KOPT-K1 (cell line): ENCODE measurements at regions not wholly inside any gene's neighbourhood (a gene's known extent, or its start where the extent isn't known, plus 50 kb on each side); places are given as distances from the start of the nearest gene placed in this dataset.
"Not testable (repeated sequence)": the region's sequence is repeated elsewhere in the genome, so short reads cannot be mapped to it uniquely, and the experiment has no call there.

Experiments
- H3K27ac ChIP-seq: fragments of 200-600 bp; sonication (generic); 2 replicates; pipeline ENCODE4 v1.5.1; 2016; ENCODE audit warnings: antibody characterized with exemption, mild to moderate bottlenecking, low read depth, low read length; ENCODE audit not compliant: poor library complexity, severe bottlenecking
- H3K36me3 ChIP-seq: fragments of 200-600 bp; sonication (generic); 2 replicates; pipeline ENCODE4 v1.5.1; 2017; ENCODE audit warnings: antibody characterized with exemption, mild to moderate bottlenecking, low read length, moderate library complexity; ENCODE audit not compliant: insufficient read depth
- H3K9me3 ChIP-seq: fragments of 200-600 bp; sonication (generic); 2 replicates; pipeline ENCODE4 v1.5.1; 2017; ENCODE audit warnings: antibody characterized with exemption, low read length, mild to moderate bottlenecking; ENCODE audit not compliant: insufficient read depth, poor library complexity, severe bottlenecking

DNA sequence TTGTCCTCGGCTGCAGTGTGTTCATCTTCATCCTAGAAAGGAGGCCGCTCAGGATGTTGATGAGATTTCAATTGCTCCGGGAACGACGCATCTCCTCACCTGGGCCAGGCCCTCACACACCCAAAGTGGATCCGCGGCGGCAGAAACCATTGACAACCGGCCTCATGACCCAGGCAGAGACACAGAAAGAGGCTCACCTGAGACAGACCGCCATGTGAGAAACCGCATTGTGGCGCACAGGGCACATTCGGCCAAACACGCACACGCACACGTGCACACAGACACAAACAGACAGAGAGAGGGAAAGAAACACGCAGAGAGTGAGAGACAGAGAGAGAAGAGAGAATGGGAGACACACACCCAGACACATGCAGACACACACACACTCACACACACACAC lies 3879.3 kb downstream of the SRGAP2C start:
- H3K36me3 ChIP-seq, H3K27ac ChIP-seq: not testable (repeated sequence)
- H3K9me3 ChIP-seq, result peaks cover 34% of the 10 kb centered on the region

DNA sequence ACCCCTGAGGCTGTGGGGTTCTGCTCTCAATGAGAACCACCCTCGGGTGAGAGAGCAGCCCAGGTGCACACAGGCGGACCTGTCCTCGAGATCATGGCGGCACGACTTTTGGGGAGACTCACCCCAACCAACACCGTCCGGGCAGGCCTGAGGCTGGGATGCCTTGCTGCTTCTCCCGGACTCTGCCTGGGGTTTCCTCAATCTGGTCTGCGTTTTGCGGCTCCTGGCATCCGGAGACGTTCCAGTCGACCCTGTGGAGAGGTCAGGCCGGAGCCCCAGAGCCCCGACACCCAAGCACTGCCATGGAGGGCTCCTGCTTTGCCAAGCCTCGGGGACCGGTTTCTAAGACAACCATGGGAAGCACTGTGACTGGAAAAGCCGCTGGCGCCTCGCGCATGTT lies 3879.7 kb downstream of the SRGAP2C start:
- H3K9me3 ChIP-seq, result peaks cover 38% of the 10 kb centered on the region
- H3K36me3 ChIP-seq, result no peaks in the 10 kb centered on the region
- H3K27ac ChIP-seq, result no peak overlapping the region

DNA sequence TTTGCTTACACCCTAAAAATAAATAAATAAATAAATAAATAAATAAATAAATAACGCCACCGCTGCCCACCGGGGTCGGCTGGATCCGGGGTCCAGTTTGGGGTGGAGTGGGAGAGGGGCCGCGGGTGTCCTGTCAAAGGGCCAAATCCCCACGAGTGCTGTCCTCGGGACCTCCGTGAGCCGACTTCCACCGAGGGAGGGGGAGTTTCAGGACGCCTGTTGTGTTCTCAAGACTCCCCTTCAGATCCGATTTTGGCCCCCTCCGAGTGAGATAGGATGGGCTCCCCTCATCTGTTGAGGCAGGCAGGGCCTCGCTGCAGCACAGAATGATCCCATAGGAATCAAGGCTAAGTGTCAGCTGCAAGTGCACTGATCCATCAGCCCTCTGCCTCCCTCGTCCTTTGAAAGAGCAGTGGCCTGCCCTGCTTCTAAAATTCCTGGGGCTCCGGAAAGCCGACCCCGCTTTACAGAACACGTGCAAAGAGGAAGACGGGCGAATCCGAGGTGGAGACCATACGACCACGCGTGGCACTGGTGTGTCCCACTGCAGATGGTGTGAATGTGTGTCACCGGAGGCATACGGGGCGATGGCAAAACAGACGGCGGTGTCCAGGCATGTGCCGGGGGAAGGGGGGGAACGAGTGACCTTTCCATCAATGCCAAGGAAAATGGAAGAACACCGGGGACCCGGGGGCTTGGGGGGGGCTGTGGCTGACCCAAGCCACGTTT lies 3880.5 kb downstream of the SRGAP2C start:
- H3K27ac ChIP-seq, result no peak overlapping the region
- peaks cover 44% of the 10 kb centered on the region for H3K9me3 ChIP-seq
- no peaks in the 10 kb centered on the region for H3K36me3 ChIP-seq

DNA sequence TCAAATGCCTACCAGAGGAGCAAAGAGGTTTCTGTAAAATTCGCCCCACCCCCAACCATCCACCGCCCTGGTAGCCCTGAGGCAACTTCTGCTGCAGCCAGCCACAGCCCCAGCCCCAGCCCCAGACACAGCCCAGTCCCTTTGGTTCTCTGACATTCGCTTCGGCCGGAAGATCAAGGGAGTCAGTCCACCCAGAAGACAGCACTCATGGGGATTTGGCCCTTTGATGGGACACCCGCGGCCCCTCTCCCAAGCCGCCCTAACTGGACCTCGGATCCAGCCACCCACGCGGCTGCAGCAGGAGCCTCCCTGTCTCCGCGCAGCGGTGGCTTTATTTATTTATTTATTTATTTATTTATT lies 3881.0 kb downstream of the SRGAP2C start:
- Histone ChIP-seq H3K9me3 (peaks cover 45% of the 10 kb centered on the region), H3K36me3 (no peaks in the 10 kb centered on the region), H3K27ac (no peak overlapping the region)

DNA sequence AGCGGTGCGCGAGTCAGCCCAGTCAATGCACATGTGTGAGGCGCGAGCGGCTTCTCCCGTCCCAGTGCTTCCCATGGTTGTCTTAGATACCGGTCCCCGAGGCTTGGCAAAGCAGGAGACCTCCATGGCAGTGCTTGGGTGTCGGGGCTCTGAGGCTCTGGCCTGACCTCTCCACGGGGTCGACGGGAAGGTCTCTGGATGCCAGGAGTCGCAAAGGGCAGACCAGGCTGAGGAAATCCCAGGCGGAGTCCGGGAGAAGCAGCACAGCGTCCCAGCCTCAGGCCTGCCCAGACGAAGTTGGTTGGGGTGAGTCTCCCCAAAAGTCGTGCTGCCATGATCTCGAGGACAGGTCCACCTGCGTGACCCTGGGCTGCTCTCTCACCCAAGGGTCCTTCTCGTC lies 3881.6 kb downstream of the SRGAP2C start:
- Histone ChIP-seq H3K27ac (no peak overlapping the region), H3K9me3 (peaks cover 51% of the 10 kb centered on the region), H3K36me3 (no peaks in the 10 kb centered on the region)

DNA sequence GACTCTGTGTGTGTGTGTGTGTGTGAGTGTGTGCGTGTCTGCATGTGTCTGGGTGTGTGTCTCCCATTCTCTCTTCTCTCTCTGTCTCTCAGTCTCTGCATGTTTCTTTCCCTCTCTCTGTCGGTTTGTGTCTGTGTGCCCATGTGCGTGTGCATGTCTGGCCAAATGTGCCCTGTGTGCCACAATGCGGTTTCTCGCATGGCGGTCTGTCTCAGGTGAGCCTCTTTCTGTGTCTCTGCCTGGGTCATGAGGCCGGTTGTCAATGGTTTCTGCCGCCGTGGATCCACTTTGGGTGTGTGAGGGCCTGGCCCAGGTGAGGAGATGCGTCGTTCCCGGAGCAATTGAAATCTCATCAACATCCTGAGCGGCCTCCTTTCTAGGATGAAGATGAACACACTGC lies 3882.1 kb downstream of the SRGAP2C start:
- H3K27ac ChIP-seq, H3K36me3 ChIP-seq: not testable (repeated sequence)
- peaks cover 56% of the 10 kb centered on the region for H3K9me3 ChIP-seq

DNA sequence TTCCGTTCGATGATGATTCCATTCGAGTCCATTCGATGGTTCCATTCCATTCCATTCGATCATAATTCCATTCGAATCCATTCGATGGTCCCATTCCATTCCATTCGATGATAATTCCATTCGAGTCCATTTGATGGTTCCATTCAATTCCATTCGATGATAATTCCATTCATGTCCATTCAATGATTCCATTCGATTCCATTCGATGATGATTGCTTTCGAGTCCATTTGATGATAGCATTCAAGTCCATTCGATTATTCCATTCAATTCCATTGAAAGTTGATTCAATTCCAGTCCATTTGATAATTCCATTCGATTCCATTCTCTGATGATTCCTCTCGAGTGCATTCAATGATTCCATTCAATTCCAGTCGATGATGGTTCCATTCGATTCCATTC lies 3895.3 kb downstream of the SRGAP2C start:
- Histone ChIP-seq H3K27ac (no peak overlapping the region), H3K9me3 (peaks cover 72% of the 10 kb centered on the region), H3K36me3 (no peaks in the 10 kb centered on the region)

DNA sequence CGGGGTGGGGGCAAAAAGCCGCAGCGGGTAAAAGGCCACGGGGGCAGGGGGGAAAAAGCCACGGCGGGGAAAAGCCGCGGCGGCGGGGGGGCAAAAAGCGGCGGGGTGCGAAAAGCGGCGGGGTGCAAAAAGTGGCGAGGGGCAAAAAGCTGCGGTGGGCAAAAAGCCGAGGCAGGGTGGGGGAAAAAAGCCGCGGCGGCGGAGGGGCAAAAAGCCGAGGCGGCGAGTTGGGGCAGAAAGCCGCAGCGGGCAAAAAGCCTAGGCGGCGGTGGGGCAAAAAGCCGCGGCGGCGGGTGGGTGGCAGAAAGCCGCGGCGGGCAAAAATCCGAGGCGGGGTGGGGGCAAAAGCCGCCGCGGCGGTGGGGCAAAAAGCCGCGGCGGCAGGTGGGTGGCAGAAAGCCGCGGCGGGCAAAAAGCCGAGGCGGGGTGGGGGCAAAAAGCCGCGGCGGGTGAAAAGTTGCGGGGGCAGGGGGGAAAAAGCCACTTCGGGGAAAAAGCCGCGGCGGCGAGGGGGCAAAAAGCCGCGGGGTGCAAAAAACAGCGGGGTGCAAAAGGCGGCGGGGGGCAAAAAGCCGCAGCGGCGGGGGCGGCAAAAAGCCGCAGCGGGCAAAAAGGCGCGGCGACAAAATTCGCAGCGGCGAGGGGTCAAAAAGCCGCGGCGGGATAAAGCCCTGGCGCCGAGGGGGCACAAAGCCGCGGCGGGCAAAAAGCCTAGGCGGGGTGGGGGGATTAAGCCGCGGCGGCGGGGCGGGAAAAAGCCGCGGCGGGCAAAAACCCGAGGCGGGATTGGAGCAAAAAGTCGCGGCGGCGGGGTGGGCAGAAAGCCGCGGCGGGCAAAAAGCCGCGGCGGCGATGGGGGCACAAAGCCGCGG lies 3901.2 kb downstream of the SRGAP2C start:
- Histone ChIP-seq H3K36me3 (no peaks in the 10 kb centered on the region), H3K9me3 (peaks cover 54% of the 10 kb centered on the region), H3K27ac (no peak overlapping the region)

DNA sequence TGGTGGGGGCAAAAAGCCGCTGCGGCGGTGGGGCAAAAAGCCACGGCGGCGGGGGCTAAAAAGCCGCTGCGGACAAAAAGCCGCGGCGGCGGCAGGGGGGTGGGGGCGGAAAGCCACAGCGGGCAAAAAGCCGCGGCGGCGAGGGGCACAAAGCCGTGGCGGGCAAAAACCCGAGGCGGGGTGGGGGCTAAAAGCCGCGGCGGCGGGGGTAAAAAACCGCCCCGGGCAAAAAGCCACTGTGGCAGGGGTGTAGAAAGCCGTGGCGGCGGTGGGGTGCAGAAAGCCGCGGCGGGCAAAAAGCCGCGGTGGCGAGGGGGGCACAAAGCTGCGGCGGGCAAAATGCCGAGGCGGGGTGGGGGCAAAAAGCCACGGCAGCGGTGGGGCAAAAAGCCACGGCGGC lies 3901.8 kb downstream of the SRGAP2C start:
- H3K27ac ChIP-seq, result no peak overlapping the region
- H3K9me3 ChIP-seq, result peaks cover 48% of the 10 kb centered on the region
- H3K36me3 ChIP-seq, result no peaks in the 10 kb centered on the region

DNA sequence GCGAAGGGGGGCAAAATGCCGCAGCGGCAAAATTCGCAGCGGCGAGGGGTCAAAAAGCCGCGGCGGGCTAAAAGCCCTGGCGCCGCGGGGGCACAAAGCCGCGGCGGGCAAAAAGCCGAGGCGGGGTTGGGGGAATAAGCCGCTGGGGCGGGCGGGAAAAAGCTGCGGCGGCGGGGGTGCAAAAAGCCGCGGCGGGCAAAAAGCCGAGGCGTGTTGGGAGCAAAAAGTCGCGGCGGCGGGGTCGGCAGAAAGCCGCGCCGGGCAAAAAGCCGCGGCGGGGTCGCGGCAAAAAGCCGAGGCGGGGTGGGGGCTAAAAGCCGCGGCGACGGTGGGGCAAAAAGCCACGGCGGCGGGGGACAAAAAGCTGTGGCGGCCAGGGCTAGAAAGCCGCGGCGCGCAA lies 3902.5 kb downstream of the SRGAP2C start:
- Histone ChIP-seq H3K36me3 (no peaks in the 10 kb centered on the region), H3K27ac (no peak overlapping the region), H3K9me3 (peaks cover 41% of the 10 kb centered on the region)

DNA sequence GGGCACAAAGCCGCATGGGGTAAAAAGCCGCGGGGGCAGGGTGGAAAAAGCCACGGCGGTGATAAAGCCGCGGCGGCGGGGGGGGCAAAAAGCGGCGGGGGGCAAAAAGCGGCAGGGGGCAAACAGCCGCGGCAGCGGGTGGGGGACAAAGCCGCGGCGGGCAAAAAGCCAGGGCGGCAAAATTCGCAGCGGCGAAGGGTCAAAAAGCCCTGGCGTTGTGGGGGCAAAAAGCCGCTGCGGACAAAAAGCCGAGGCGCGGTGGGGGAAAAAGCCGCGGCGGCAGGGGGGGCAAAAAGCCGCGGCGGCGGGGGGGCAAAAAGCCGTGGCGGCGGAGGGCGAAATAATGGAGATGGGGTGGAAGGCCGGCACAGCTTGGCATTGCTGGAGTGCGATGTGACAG lies 3902.9 kb downstream of the SRGAP2C start:
- H3K36me3 ChIP-seq, result no peaks in the 10 kb centered on the region

DNA sequence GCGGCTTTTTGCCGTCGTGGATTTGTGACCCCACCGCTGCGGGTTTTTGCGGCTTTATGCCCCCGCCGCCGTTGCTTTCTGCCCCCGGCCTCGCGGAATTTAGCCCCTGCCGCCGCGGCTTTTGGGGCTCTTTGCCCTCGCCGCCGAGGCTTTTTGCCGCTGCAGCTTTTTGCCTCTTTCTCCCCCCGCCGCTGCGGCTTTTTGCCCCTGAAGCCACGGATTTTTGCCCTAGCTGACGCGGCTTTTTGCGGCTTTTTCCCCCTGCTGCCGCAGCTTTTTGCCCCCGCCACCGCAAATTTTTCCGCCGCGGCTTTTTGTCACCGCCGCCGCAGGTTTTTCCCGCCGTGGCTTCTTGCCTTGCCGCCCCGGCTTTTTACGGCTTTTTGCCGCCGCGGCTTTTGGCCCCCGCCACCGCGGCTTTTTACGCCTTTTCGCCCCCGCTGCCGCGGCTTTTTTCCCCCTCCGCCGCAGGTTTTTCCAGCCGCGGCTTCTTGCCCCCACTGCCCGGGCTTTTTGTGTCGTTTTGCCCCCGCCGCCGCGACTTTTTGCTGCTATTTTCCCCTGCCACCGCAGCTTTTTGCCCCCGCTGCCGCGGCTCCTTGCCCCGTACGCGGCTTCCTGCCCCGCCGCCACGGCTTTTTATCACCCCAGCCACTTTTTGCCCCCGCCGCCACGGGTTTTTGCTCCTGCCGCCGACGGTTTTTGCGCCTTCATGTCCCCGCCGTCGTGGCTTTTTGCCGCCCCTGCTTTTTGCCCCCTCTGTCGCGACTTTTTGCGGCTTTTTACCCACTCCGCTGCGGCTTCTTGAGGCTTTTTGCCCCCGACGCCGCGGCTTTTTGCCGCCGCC lies 3933.6 kb downstream of the SRGAP2C start:
- H3K9me3 ChIP-seq, result peaks cover 13% of the 10 kb centered on the region
- H3K36me3 ChIP-seq, result no peaks in the 10 kb centered on the region
- no peak overlapping the region for H3K27ac ChIP-seq

More for the DNA sequence above, 3902.9 kb downstream of the SRGAP2C start:
- H3K9me3 ChIP-seq, result peaks cover 37% of the 10 kb centered on the region
- H3K27ac ChIP-seq, result no peak overlapping the region

DNA sequence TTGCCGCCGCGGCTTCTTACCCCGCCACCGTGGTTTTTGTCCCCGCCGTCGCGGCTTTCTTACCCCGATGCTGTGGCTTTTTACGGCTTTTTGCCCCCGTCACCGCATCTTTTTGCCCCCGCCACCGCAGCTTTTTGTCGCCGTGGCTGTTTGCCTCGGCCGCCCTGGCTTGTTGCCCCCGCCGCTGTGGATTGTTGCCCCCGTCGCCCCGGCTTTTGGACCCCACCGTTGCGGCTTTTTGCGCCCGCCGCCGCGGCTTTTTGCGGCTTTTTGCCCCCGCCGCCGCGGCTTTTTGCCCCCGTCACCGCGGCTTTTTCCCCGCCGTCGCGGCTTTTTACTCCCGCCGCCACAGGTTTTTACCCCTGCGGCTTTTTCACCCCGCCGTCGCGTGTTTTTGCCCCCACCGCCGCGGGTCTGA lies 3934.3 kb downstream of the SRGAP2C start:
- Histone ChIP-seq H3K27ac (no peak overlapping the region), H3K36me3 (no peaks in the 10 kb centered on the region), H3K9me3 (peaks cover 13% of the 10 kb centered on the region)

DNA sequence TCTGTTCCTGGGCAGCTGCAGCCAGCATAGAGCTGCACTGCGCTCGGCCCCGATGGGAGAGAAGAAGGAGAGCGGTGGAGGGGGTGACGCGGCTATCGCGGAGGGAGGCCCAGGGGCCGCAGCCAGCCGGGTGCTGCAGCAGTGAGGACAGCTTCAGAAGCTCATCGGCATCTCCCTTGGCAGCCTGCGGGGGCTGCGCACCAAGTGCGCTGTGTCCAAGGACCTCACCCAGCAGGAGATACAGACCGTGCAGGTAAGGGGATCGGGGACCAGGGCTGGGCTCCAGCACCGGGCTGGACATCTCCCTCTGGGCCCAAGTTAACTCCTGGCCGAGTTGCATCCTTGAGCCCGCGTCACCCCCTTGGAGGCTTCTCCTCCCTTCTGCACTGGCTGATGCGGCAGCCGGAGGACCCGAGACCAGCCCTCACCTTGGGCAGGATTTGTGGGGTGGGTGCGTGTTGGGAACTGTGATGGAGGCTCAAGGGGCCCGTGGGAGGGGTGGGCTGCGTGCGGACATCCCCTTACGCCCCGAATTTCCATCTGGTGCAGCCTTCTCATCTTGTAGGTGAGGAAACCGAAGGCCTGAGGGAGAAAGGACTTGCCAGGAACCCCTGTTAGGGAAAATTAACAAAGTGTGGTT lies 3934.9 kb downstream of the SRGAP2C start:
- H3K27ac ChIP-seq, H3K36me3 ChIP-seq: not testable (repeated sequence)
- H3K9me3 ChIP-seq, result peaks cover 13% of the 10 kb centered on the region

DNA sequence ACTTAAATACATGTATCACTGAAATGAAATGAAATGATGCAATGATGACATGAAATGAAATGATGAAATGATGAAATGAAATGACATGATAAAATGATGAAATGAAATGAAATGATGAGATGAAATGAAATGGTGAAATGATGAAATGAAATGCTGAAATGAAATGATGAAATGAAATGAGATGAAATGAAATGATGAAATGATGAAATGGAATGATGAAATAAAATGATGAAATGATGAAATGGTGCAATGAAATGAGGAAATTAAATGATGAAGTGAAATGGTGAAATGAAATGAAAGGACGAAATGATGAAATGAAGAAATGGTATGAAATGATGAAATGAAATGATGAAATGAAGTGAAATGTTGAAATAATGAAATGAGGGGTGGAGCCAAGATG lies 3937.8 kb downstream of the SRGAP2C start:
- peaks cover 13% of the 10 kb centered on the region for H3K9me3 ChIP-seq
- H3K27ac ChIP-seq, result not testable (repeated sequence)

More for the DNA sequence above, 3937.8 kb downstream of the SRGAP2C start:
- H3K36me3 ChIP-seq, result not testable (repeated sequence)
